ENCODE measurements at regions not wholly inside any gene's neighbourhood (a gene's known extent, or its start where the extent isn't known, plus 50 kb on each side); places are given as distances from the start of the nearest gene placed in this dataset.

DNA sequence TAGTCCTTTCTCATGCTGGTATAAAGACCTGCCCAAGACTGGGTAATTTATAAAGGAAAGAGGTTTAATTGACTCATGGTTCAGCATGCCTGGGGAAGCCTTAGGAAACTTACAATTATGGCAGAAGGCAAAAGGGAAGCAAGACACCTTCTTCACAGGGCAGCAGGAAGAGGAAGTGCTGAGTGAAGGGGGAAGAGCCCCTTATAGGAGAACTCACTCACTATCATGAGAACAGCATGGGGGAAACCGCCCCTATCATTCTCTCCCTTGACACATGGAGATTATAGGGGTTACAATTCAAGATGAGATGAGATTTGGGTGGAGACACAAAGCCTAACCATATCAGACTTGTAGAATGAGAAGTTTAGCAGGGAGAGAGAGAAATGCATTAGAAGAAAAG lies 373.3 kb upstream of the DIAPH2 start:
- Histone ChIP-seq H3K27me3 (ENCODE audit: control insufficient read depth in 1 of 2, insufficient read depth in 2 of 2, low read length in 2 of 2) (no peaks in the 10 kb centered on the region), H3K36me3 (ENCODE audit: control insufficient read depth in 2 of 2, insufficient read depth in 2 of 2, low read length in 1 of 2) (no peaks in the 10 kb centered on the region), H3K27ac (ENCODE audit: low read depth in 2 of 2, low read length in 1 of 2) (no peak overlapping the region), H3K4me3 (ENCODE audit: low read depth in 1 of 2, low read length in 2 of 2) (no peak overlapping the region), H3K4me1 (ENCODE audit: control insufficient read depth in 2 of 2, insufficient read depth in 2 of 2, low read length in 1 of 2) (no peaks in the 10 kb centered on the region), H3K9me3 (ENCODE audit: control insufficient read depth in 2 of 2, insufficient read depth in 1 of 2, low read depth in 1 of 2, low read length in 1 of 2) (no peaks in the 10 kb centered on the region)
- 43 to 70% methylated on average over 1 of the region's 1 CpG for WGBS, 2 donors

DNA sequence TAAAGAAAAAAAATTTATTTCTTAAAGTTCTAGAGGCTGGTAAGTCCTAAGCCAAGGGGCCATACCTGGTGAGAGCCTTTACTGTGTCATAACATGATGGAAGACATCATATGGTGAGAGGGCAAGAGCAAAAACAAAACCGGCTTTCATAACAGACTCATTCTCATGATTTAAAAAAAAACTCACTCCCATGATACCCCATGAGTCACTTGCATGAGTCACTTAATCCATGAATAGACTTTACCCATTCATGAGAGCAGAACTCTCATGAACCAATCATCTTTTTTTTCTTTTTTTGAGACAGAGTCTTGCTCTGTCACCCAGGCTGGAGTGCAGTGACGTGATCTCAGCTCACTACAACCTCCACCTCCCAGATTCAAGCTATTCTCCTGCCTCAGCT lies 369.7 kb upstream of the DIAPH2 start:
- no peaks in the 10 kb centered on the region for H3K27me3 ChIP-seq (ENCODE audit: control insufficient read depth in 1 of 2, insufficient read depth in 2 of 2, low read length in 2 of 2)
- H3K9me3 ChIP-seq (ENCODE audit: control insufficient read depth in 2 of 2, insufficient read depth in 1 of 2, low read depth in 1 of 2, low read length in 1 of 2) = no peaks in the 10 kb centered on the region
- no peaks in the 10 kb centered on the region for H3K36me3 ChIP-seq (ENCODE audit: control insufficient read depth in 2 of 2, insufficient read depth in 2 of 2, low read length in 1 of 2)

DNA sequence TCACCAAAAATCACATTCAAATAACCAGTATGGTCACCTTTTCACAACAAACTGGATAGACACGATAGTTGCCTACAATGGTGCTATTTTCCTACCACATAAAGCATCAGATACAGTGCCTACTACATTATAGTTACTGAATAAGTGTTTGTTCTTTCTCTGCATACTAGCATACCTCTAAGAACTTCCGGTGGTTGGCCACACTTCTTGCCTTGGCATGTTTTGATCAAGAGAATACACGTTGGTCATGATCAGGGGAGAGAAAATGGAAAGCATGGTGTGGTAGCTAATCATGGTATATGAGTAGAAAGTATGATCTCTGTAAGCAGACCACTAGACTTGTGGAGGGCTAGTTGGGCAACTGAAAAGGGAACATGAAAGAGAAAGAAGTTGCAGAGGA lies 322.8 kb upstream of the DIAPH2 start:
- Histone ChIP-seq H3K4me1 (ENCODE audit: control insufficient read depth in 2 of 2, insufficient read depth in 2 of 2, low read length in 1 of 2) (no peaks in the 10 kb centered on the region), H3K27me3 (ENCODE audit: control insufficient read depth in 1 of 2, insufficient read depth in 2 of 2, low read length in 2 of 2) (no peaks in the 10 kb centered on the region), H3K4me3 (ENCODE audit: low read depth in 1 of 2, low read length in 2 of 2) (no peak overlapping the region), H3K9me3 (ENCODE audit: control insufficient read depth in 2 of 2, insufficient read depth in 1 of 2, low read depth in 1 of 2, low read length in 1 of 2) (no peaks in the 10 kb centered on the region), H3K27ac (ENCODE audit: low read depth in 2 of 2, low read length in 1 of 2) (no peak overlapping the region), H3K36me3 (ENCODE audit: control insufficient read depth in 2 of 2, insufficient read depth in 2 of 2, low read length in 1 of 2) (no peaks in the 10 kb centered on the region)
- 58 to 59% methylated on average over 3 of the region's 3 CpGs for WGBS, 2 donors

More for the DNA sequence above, 369.7 kb upstream of the DIAPH2 start:
- WGBS, 2 donors = 58 to 72% methylated on average over 2 of the region's 2 CpGs
- Histone ChIP-seq H3K4me1 (ENCODE audit: control insufficient read depth in 2 of 2, insufficient read depth in 2 of 2, low read length in 1 of 2) (no peaks in the 10 kb centered on the region), H3K27ac (ENCODE audit: low read depth in 2 of 2, low read length in 1 of 2) (no peak overlapping the region), H3K4me3 (ENCODE audit: low read depth in 1 of 2, low read length in 2 of 2) (no peak overlapping the region)

- no peaks in the 10 kb centered on the region for H3K9me3 ChIP-seq (ENCODE audit: control insufficient read depth in 2 of 2, insufficient read depth in 1 of 2, low read depth in 1 of 2, low read length in 1 of 2)
- no peaks in the 10 kb centered on the region for H3K4me1 ChIP-seq (ENCODE audit: control insufficient read depth in 2 of 2, insufficient read depth in 2 of 2, low read length in 1 of 2)
- 29 to 32% methylated on average over 7 of the region's 7 CpGs for WGBS, 2 donors
- no peak overlapping the region for H3K27ac ChIP-seq (ENCODE audit: low read depth in 2 of 2, low read length in 1 of 2)
- no peaks in the 10 kb centered on the region for H3K36me3 ChIP-seq (ENCODE audit: control insufficient read depth in 2 of 2, insufficient read depth in 2 of 2, low read length in 1 of 2)
- H3K27me3 ChIP-seq (ENCODE audit: control insufficient read depth in 1 of 2, insufficient read depth in 2 of 2, low read length in 2 of 2) = no peaks in the 10 kb centered on the region
- no peak overlapping the region for H3K4me3 ChIP-seq (ENCODE audit: low read depth in 1 of 2, low read length in 2 of 2)
Measured at GRCh38 chrX:96372313-96373046, 312.2 kb upstream of the DIAPH2 start.

DNA sequence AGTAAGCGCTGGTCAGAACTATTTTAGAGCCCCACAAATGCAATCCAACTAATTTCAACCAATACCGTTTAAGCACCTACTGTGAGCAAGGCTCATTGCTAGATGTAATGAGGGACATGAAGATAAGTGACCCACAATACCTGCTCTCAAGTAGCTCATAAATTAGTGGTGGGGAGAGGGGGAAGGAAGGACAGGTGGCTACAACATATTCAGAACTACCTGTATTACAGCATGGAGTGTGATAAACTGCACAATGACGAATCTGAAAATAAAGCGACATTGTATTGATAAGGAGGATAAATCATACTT lies 311.6 kb upstream of the DIAPH2 start:
- WGBS, 2 donors = 30 to 47% methylated on average over 4 of the region's 4 CpGs
- no peak overlapping the region for H3K27ac ChIP-seq (ENCODE audit: low read depth in 2 of 2, low read length in 1 of 2)
- no peaks in the 10 kb centered on the region for H3K4me1 ChIP-seq (ENCODE audit: control insufficient read depth in 2 of 2, insufficient read depth in 2 of 2, low read length in 1 of 2)
- H3K36me3 ChIP-seq (ENCODE audit: control insufficient read depth in 2 of 2, insufficient read depth in 2 of 2, low read length in 1 of 2) = no peaks in the 10 kb centered on the region
- H3K4me3 ChIP-seq (ENCODE audit: low read depth in 1 of 2, low read length in 2 of 2) = no peak overlapping the region
- no peaks in the 10 kb centered on the region for H3K9me3 ChIP-seq (ENCODE audit: control insufficient read depth in 2 of 2, insufficient read depth in 1 of 2, low read depth in 1 of 2, low read length in 1 of 2)
- H3K27me3 ChIP-seq (ENCODE audit: control insufficient read depth in 1 of 2, insufficient read depth in 2 of 2, low read length in 2 of 2) = no peaks in the 10 kb centered on the region

DNA sequence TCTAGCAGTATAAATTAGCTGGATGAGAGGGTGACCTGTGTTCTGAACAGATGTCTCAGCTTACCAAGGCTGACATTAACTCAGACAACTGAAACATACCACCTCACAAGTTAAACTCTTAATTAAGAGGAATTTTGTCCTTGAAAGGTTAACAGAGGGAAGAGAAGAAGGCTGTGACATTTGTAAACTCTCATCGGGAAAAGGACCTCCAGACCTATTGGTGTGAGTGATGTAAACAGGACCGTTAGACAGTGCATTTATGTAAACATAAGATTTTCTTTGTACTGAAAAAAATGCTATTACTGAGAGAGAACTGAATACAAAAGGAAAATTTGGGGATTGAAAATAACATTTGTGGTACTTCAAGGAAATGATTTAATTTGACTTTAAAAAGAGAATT lies 308.4 kb upstream of the DIAPH2 start:
- H3K27ac ChIP-seq (ENCODE audit: low read depth in 2 of 2, low read length in 1 of 2) = no peak overlapping the region
- no peaks in the 10 kb centered on the region for H3K27me3 ChIP-seq (ENCODE audit: control insufficient read depth in 1 of 2, insufficient read depth in 2 of 2, low read length in 2 of 2)
- no peaks in the 10 kb centered on the region for H3K9me3 ChIP-seq (ENCODE audit: control insufficient read depth in 2 of 2, insufficient read depth in 1 of 2, low read depth in 1 of 2, low read length in 1 of 2)
- no peaks in the 10 kb centered on the region for H3K36me3 ChIP-seq (ENCODE audit: control insufficient read depth in 2 of 2, insufficient read depth in 2 of 2, low read length in 1 of 2)
- H3K4me1 ChIP-seq (ENCODE audit: control insufficient read depth in 2 of 2, insufficient read depth in 2 of 2, low read length in 1 of 2) = no peaks in the 10 kb centered on the region
- 39 to 51% methylated on average over 2 of the region's 2 CpGs for WGBS, 2 donors
- H3K4me3 ChIP-seq (ENCODE audit: low read depth in 1 of 2, low read length in 2 of 2) = no peak overlapping the region

GRCh38 chrX:96379951-96380350 lies 304.7 kb upstream of the DIAPH2 start:
- H3K4me3 ChIP-seq (ENCODE audit: low read depth in 1 of 2, low read length in 2 of 2) = no peak overlapping the region
- no peaks in the 10 kb centered on the region for H3K9me3 ChIP-seq (ENCODE audit: control insufficient read depth in 2 of 2, insufficient read depth in 1 of 2, low read depth in 1 of 2, low read length in 1 of 2)
- H3K36me3 ChIP-seq (ENCODE audit: control insufficient read depth in 2 of 2, insufficient read depth in 2 of 2, low read length in 1 of 2) = no peaks in the 10 kb centered on the region
- H3K4me1 ChIP-seq (ENCODE audit: control insufficient read depth in 2 of 2, insufficient read depth in 2 of 2, low read length in 1 of 2) = no peaks in the 10 kb centered on the region
- no peaks in the 10 kb centered on the region for H3K27me3 ChIP-seq (ENCODE audit: control insufficient read depth in 1 of 2, insufficient read depth in 2 of 2, low read length in 2 of 2)
- no peak overlapping the region for H3K27ac ChIP-seq (ENCODE audit: low read depth in 2 of 2, low read length in 1 of 2)
- WGBS, 2 donors = 17 to 48% methylated on average over 1 of the region's 1 CpG

- H3K27me3 ChIP-seq (ENCODE audit: control insufficient read depth in 1 of 2, insufficient read depth in 2 of 2, low read length in 2 of 2) = no peaks in the 10 kb centered on the region
- no peak overlapping the region for H3K27ac ChIP-seq (ENCODE audit: low read depth in 2 of 2, low read length in 1 of 2)
- H3K4me1 ChIP-seq (ENCODE audit: control insufficient read depth in 2 of 2, insufficient read depth in 2 of 2, low read length in 1 of 2) = no peaks in the 10 kb centered on the region
- no peak overlapping the region for H3K4me3 ChIP-seq (ENCODE audit: low read depth in 1 of 2, low read length in 2 of 2)
- H3K9me3 ChIP-seq (ENCODE audit: control insufficient read depth in 2 of 2, insufficient read depth in 1 of 2, low read depth in 1 of 2, low read length in 1 of 2) = no peaks in the 10 kb centered on the region
- H3K36me3 ChIP-seq (ENCODE audit: control insufficient read depth in 2 of 2, insufficient read depth in 2 of 2, low read length in 1 of 2) = no peaks in the 10 kb centered on the region
Measured at GRCh38 chrX:96382018-96382417, 302.6 kb upstream of the DIAPH2 start.

DNA sequence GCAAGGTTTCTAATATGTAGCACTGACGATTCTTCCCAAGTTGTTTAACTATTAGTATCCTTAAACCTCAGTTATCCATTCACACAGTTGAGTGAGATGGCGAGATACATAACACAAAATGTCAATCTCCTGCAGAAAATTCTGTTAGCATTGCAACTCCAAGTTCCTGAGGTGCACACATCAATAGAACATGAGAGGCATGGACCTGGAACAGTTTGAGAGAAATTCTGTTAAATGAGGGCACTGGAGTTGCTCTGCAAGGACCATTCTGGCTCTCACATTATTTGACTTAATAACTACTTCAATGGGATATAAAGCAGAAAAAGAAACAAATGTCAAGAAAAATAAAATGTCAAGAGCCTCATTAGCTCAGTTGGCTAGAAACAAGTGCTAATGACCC lies 301.2 kb upstream of the DIAPH2 start:
- H3K27ac ChIP-seq (ENCODE audit: low read depth in 2 of 2, low read length in 1 of 2) = no peak overlapping the region
- no peaks in the 10 kb centered on the region for H3K9me3 ChIP-seq (ENCODE audit: control insufficient read depth in 2 of 2, insufficient read depth in 1 of 2, low read depth in 1 of 2, low read length in 1 of 2)
- H3K36me3 ChIP-seq (ENCODE audit: control insufficient read depth in 2 of 2, insufficient read depth in 2 of 2, low read length in 1 of 2) = no peaks in the 10 kb centered on the region
- no peaks in the 10 kb centered on the region for H3K27me3 ChIP-seq (ENCODE audit: control insufficient read depth in 1 of 2, insufficient read depth in 2 of 2, low read length in 2 of 2)
- no peak overlapping the region for H3K4me3 ChIP-seq (ENCODE audit: low read depth in 1 of 2, low read length in 2 of 2)
- WGBS, 2 donors = 42 to 61% methylated on average over 2 of the region's 2 CpGs
- H3K4me1 ChIP-seq (ENCODE audit: control insufficient read depth in 2 of 2, insufficient read depth in 2 of 2, low read length in 1 of 2) = no peaks in the 10 kb centered on the region

DNA sequence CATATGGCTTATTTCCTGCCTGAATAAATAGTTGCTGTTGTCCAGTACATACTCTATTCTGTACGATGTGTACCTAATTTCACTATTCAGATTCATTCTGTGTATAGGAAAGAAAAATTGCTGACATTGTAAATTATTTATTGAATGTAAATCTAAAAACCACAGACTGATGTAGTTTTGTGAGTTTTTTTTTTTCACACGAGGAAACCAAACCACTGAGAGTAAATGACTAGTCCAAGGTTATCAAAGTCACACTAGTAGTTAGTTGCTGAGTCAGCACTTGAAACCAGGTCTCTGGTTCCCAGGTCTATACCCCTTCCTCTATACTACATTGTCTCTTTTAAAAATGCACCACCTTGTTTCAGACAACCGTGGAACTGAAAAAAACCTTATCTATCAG lies 298.3 kb upstream of the DIAPH2 start:
- Histone ChIP-seq H3K9me3 (ENCODE audit: control insufficient read depth in 2 of 2, insufficient read depth in 1 of 2, low read depth in 1 of 2, low read length in 1 of 2) (no peaks in the 10 kb centered on the region), H3K27me3 (ENCODE audit: control insufficient read depth in 1 of 2, insufficient read depth in 2 of 2, low read length in 2 of 2) (no peaks in the 10 kb centered on the region), H3K36me3 (ENCODE audit: control insufficient read depth in 2 of 2, insufficient read depth in 2 of 2, low read length in 1 of 2) (no peaks in the 10 kb centered on the region), H3K4me3 (ENCODE audit: low read depth in 1 of 2, low read length in 2 of 2) (no peak overlapping the region), H3K27ac (ENCODE audit: low read depth in 2 of 2, low read length in 1 of 2) (no peak overlapping the region), H3K4me1 (ENCODE audit: control insufficient read depth in 2 of 2, insufficient read depth in 2 of 2, low read length in 1 of 2) (no peaks in the 10 kb centered on the region)
- WGBS, 2 donors = 61 to 84% methylated on average over 3 of the region's 3 CpGs
